CD14-positive monocyte (primary cell): ENCODE measurements at regions not wholly inside any gene's neighbourhood (a gene's known extent, or its start where the extent isn't known, plus 50 kb on each side); places are given as distances from the start of the nearest gene placed in this dataset.

Experiments used
- DNase-seq, 3 donors: peaks; one replicate each; pipeline ENCODE4 v3.0.0-alpha.2; 2011 to 2022
- H2AFZ ChIP-seq: 2 replicates; pipeline ENCODE4 v1.6.0; 2012; ENCODE audit warnings: mild to moderate bottlenecking, low read depth, low read length, inconsistent platforms; ENCODE audit not compliant: insufficient read depth, poor library complexity, severe bottlenecking
- H3K27ac ChIP-seq, 2 donors: 1 replicate in 1 of 2; 2 replicates in 1 of 2; pipeline ENCODE4 v1.5.1; 2012 to 2013; ENCODE audit warnings: low read length in 2 of 2, control low read depth in 1 of 2, inconsistent platforms in 1 of 2, low read depth in 1 of 2, mild to moderate bottlenecking in 1 of 2
- H3K27me3 ChIP-seq, 2 donors: one replicate each; pipeline versions ENCODE4 v1.6.0 to v1.6.1; 2011 to 2013; ENCODE audit warnings: low read length in 2 of 2; ENCODE audit not compliant: control insufficient read depth in 2 of 2, insufficient read depth in 2 of 2
- H3K36me3 ChIP-seq, 2 donors: replicated peaks in 1 of 2; 1 replicate in 1 of 2; 2 replicates in 1 of 2; pipeline versions ENCODE4 v1.5.1 to v1.6.1; 2012 to 2013; ENCODE audit warnings: low read length in 2 of 2, control low read depth in 1 of 2, inconsistent platforms in 1 of 2, mild to moderate bottlenecking in 1 of 2; ENCODE audit not compliant: insufficient read depth in 2 of 2, control insufficient read depth in 1 of 2
- H3K4me1 ChIP-seq, 2 donors: 1 replicate in 1 of 2; 2 replicates in 1 of 2; pipeline versions ENCODE4 v1.5.1 to v1.6.1; 2012 to 2013; ENCODE audit warnings: low read length in 2 of 2, control low read depth in 1 of 2, inconsistent platforms in 1 of 2, mild to moderate bottlenecking in 1 of 2, moderate library complexity in 1 of 2; ENCODE audit not compliant: insufficient read depth in 2 of 2, control insufficient read depth in 1 of 2
- H3K4me2 ChIP-seq: replicated peaks from 2 replicates; pipeline ENCODE3; 2012; ENCODE audit warnings: low read length, moderate library complexity, mild to moderate bottlenecking; ENCODE audit not compliant: poor library complexity, severe bottlenecking; ENCODE audit errors: extremely low read depth
- H3K4me3 ChIP-seq, 3 experiments: fragments of 200-600 bp in 1 of 3; sonication (generic) in 1 of 3; replicated peaks in 1 of 3; 1 replicate in 2 of 3; 2 replicates in 1 of 3; pipeline ENCODE4 v1.5.1; 2011 to 2013; ENCODE audit warnings: low read length in 3 of 3, mild to moderate bottlenecking in 3 of 3, control low read depth in 2 of 3, low read depth in 2 of 3, inconsistent platforms in 1 of 3, moderate library complexity in 1 of 3
- H3K79me2 ChIP-seq: 2 replicates; pipeline ENCODE4 v1.6.0; 2012; ENCODE audit warnings: mild to moderate bottlenecking, control low read depth, inconsistent platforms, low read length, moderate library complexity; ENCODE audit not compliant: insufficient read depth
- H3K9ac ChIP-seq: 2 replicates; pipeline ENCODE4 v1.6.0; 2017; ENCODE audit warnings: low read length, mild to moderate bottlenecking; ENCODE audit not compliant: insufficient read depth, poor library complexity, severe bottlenecking
- H3K9me3 ChIP-seq, 2 donors: replicated peaks in 1 of 2; 1 replicate in 1 of 2; 2 replicates in 1 of 2; pipeline versions ENCODE4 v1.5.1 to v1.6.1; 2012 to 2013; ENCODE audit warnings: low read length in 2 of 2, control low read depth in 1 of 2; ENCODE audit not compliant: control insufficient read depth in 1 of 2, insufficient read depth in 1 of 2
- H4K20me1 ChIP-seq: 2 replicates; pipeline ENCODE4 v1.6.0; 2012; ENCODE audit warnings: mild to moderate bottlenecking, low read length, control low read depth, moderate library complexity; ENCODE audit not compliant: insufficient read depth
- H3K27ac Mint-ChIP-seq, 7 donors: one replicate each; pipeline ENCODE4 v1.8.0; 2020; ENCODE audit warnings: mild to moderate bottlenecking in 7 of 7, mixed read lengths in 7 of 7, moderate library complexity in 6 of 7, inconsistent platforms in 2 of 7
- H3K27me3 Mint-ChIP-seq, 3 donors: one replicate each; pipeline ENCODE4 v1.8.0; 2021 to 2022; ENCODE audit warnings: low read depth in 3 of 3, mild to moderate bottlenecking in 3 of 3, mixed read lengths in 3 of 3, moderate library complexity in 3 of 3, inconsistent platforms in 1 of 3
- H3K36me3 Mint-ChIP-seq, 2 donors: one replicate each; pipeline ENCODE4 v1.8.0; 2020; ENCODE audit warnings: mixed read lengths in 2 of 2, inconsistent platforms in 1 of 2, mild to moderate bottlenecking in 1 of 2
- H3K4me1 Mint-ChIP-seq: one replicate; pipeline ENCODE4 v1.8.0; 2020; ENCODE audit warnings: mild to moderate bottlenecking, mixed read lengths
- H3K4me3 Mint-ChIP-seq, 2 donors: one replicate each; pipeline ENCODE4 v1.8.0; 2020; ENCODE audit warnings: mild to moderate bottlenecking in 2 of 2, mixed read lengths in 2 of 2, moderate library complexity in 1 of 2
- H3K9me3 Mint-ChIP-seq, 7 donors: one replicate each; pipeline ENCODE4 v1.8.0; 2020 to 2022; ENCODE audit warnings: mixed read lengths in 7 of 7, mild to moderate bottlenecking in 6 of 7, moderate library complexity in 6 of 7, inconsistent platforms in 2 of 7
- CTCF ChIP-seq: fragments of 200-600 bp; IDR thresholded peaks from one replicate; pipeline ENCODE4 v1.8.0; 2022; ENCODE audit warnings: antibody characterized with exemption, mild to moderate bottlenecking
- WGBS: methylation state at CpG from one replicate; pipeline ENCODE4 v1.1.5; 2013; ENCODE audit warnings: missing lambda C conversion rate; ENCODE audit not compliant: insufficient coverage; 5-methylcytosine and 5-hydroxymethylcytosine counted together
- intact Hi-C, 2 donors: fragments of 100-400 bp; cut with micrococcal nuclease; formaldehyde crosslinking; loops; one replicate each; pipeline versions ENCODE4 v1.15.0 to v1.15.1; 2023

GRCh38 chr16:51034481-51035109, 116.5 kb downstream of the SALL1 start:
- intact Hi-C loops, result no loop called here
- H3K36me3 ChIP-seq, result no peaks in the 10 kb centered on the region
- H3K4me3 ChIP-seq, result no peak overlapping the region
- H3K36me3 Mint-ChIP-seq, result no peaks in the 10 kb centered on the region
- no peaks in the 10 kb centered on the region for H3K79me2 ChIP-seq
- H3K4me3 Mint-ChIP-seq, result no peak overlapping the region
- H3K27me3 Mint-ChIP-seq, result peaks cover 3 to 8% (median 7%) of the 10 kb centered on the region in 3 donors
- WGBS, result 74% methylated on average over 3 of the region's 6 CpGs
- no peaks in the 10 kb centered on the region for H3K27me3 ChIP-seq
- no peak overlapping the region for H3K27ac Mint-ChIP-seq
- H3K27ac ChIP-seq, result no peak overlapping the region
- H3K4me1 ChIP-seq, result no peaks in the 10 kb centered on the region
- no peak for DNase-seq
- H2AFZ ChIP-seq, result no peak overlapping the region
- peaks cover 0 to 6% (median 0%) of the 10 kb centered on the region in 7 donors for H3K9me3 Mint-ChIP-seq
- peaks cover 19% of the 10 kb centered on the region for H3K4me1 Mint-ChIP-seq
- H3K4me2 ChIP-seq, result no peak overlapping the region
- no peaks in the 10 kb centered on the region for H4K20me1 ChIP-seq
- no peak overlapping the region for H3K9ac ChIP-seq
- H3K9me3 ChIP-seq, result no peaks in the 10 kb centered on the region
- no peak for TF ChIP-seq CTCF

GRCh38 chr16:51031598-51031997, 119.5 kb downstream of the SALL1 start:
- Histone ChIP-seq H2AFZ (no peak overlapping the region), H4K20me1 (no peaks in the 10 kb centered on the region), H3K27me3 (no peaks in the 10 kb centered on the region), H3K4me1 (no peaks in the 10 kb centered on the region), H3K27ac (no peak overlapping the region), H3K36me3 (no peaks in the 10 kb centered on the region), H3K9me3 (no peaks in the 10 kb centered on the region), H3K79me2 (no peaks in the 10 kb centered on the region), H3K9ac (no peak overlapping the region), H3K4me2 (no peak overlapping the region), H3K4me3 (no peak overlapping the region)
- peaks cover 16% of the 10 kb centered on the region for H3K4me1 Mint-ChIP-seq
- intact Hi-C loops, result no loop called here
- no peaks in the 10 kb centered on the region for H3K36me3 Mint-ChIP-seq
- no peak overlapping the region for H3K27ac Mint-ChIP-seq
- WGBS, result 100% methylated on average over 2 of the region's 4 CpGs
- no peak overlapping the region for H3K4me3 Mint-ChIP-seq
- no peak for TF ChIP-seq CTCF
- H3K27me3 Mint-ChIP-seq, result peaks cover 0 to 12% (median 8%) of the 10 kb centered on the region in 3 donors
- no peak for DNase-seq
- peaks cover 0 to 6% (median 0%) of the 10 kb centered on the region in 7 donors for H3K9me3 Mint-ChIP-seq
